HG03135 (cell line): ENCODE measurements at regions not wholly inside any gene's neighbourhood (a gene's known extent, or its start where the extent isn't known, plus 50 kb on each side); places are given as distances from the start of the nearest gene placed in this dataset.

Experiments used
- ATAC-seq: cut with Tn5 transposase; IDR thresholded peaks from one replicate; pipeline ENCODE4 v1.9.1; 2021; ENCODE audit warnings: mild to moderate bottlenecking, moderate library complexity; ENCODE audit not compliant: unreplicated experiment

GRCh38 chr20:40457404-40457803 lies 231.6 kb downstream of the MAFB start:
- no peak for ATAC-seq

GRCh38 chr20:40452758-40453157 lies 236.3 kb downstream of the MAFB start:
- no peak for ATAC-seq

GRCh38 chr20:40451552-40451951 lies 237.5 kb downstream of the MAFB start:
- no peak for ATAC-seq

GRCh38 chr20:40449974-40450616 lies 238.9 kb downstream of the MAFB start:
- no peak for ATAC-seq

GRCh38 chr20:40449144-40449690 lies 239.8 kb downstream of the MAFB start:
- no peak for ATAC-seq

GRCh38 chr20:40446888-40447287 lies 242.1 kb downstream of the MAFB start:
- no peak for ATAC-seq

GRCh38 chr20:40444516-40444915 lies 244.5 kb downstream of the MAFB start:
- ATAC-seq = no peak

- ATAC-seq = no peak
These were observed 245.3 kb downstream of the MAFB start for GRCh38 chr20:40443753-40444152.

GRCh38 chr20:40442181-40442963 lies 246.7 kb downstream of the MAFB start:
- no peak for ATAC-seq

- no peak for ATAC-seq
These were observed 247.3 kb downstream of the MAFB start for GRCh38 chr20:40441771-40442170.

- no peak for ATAC-seq
These were observed 250.7 kb downstream of the MAFB start for GRCh38 chr20:40438161-40438830.

- ATAC-seq = no peak
These were observed 253.0 kb downstream of the MAFB start for GRCh38 chr20:40436011-40436410.

- ATAC-seq = no peak
These were observed 253.7 kb downstream of the MAFB start for GRCh38 chr20:40435146-40435895.

GRCh38 chr20:40434122-40434521 lies 254.9 kb downstream of the MAFB start:
- no peak for ATAC-seq

- no peak for ATAC-seq
These were observed 255.6 kb downstream of the MAFB start for GRCh38 chr20:40433341-40433861.

GRCh38 chr20:40431611-40432010 lies 257.4 kb downstream of the MAFB start:
- no peak for ATAC-seq

GRCh38 chr20:40431112-40431511 lies 257.9 kb downstream of the MAFB start:
- no peak for ATAC-seq

GRCh38 chr20:40427026-40427425 lies 262.0 kb downstream of the MAFB start:
- no peak for ATAC-seq

- ATAC-seq = no peak
These were observed 264.3 kb downstream of the MAFB start for GRCh38 chr20:40424695-40425094.

GRCh38 chr20:40422656-40423055 lies 266.4 kb downstream of the MAFB start:
- ATAC-seq = no peak

- ATAC-seq = no peak
These were observed 272.8 kb downstream of the MAFB start for GRCh38 chr20:40416274-40416673.
